Right atrium auricular region (tissue), 2 donors: ENCODE measurements at regions not wholly inside any gene's neighbourhood (a gene's known extent, or its start where the extent isn't known, plus 50 kb on each side); places are given as distances from the start of the nearest gene placed in this dataset.

Source experiments
- DNase-seq: peaks from one replicate; pipeline ENCODE4 v3.0.0-alpha.2; 2019; ENCODE audit warnings: low spot score
- H3K27ac ChIP-seq, 2 donors: fragments of 200-600 bp; sonication (generic); 1 replicate in 1 of 2; 2 replicates in 1 of 2; pipeline ENCODE4 v1.5.1; 2016 to 2019
- H3K27me3 ChIP-seq, 2 donors: fragments of 200-600 bp; sonication (generic); one replicate each; pipeline versions ENCODE4 v1.5.1 to v1.6.0; 2017 to 2019
- H3K36me3 ChIP-seq: fragments of 200-600 bp; sonication (generic); one replicate; pipeline ENCODE4 v1.5.1; 2016
- H3K4me1 ChIP-seq, 2 donors: fragments of 200-600 bp; sonication (generic); one replicate each; pipeline versions ENCODE4 v1.5.1 to v1.6.0; 2017 to 2019
- H3K4me3 ChIP-seq, 2 donors: fragments of 200-600 bp; sonication (generic); 1 replicate in 1 of 2; 2 replicates in 1 of 2; pipeline ENCODE4 v1.5.1; 2017 to 2019; ENCODE audit warnings: mild to moderate bottlenecking in 1 of 2, moderate library complexity in 1 of 2
- H3K9me3 ChIP-seq, 2 donors: fragments of 200-600 bp; sonication (generic); one replicate each; pipeline ENCODE4 v1.5.1; 2019
- CTCF ChIP-seq, 2 donors: fragments of 200-600 bp; sonication (generic); IDR thresholded peaks; one replicate each; pipeline ENCODE4 v1.5.1; 2019; ENCODE audit warnings: antibody characterized with exemption in 2 of 2

GRCh38 chr3:4063916-4064574 lies 239.1 kb upstream of the SETMAR start:
- DNase-seq, result no peak
- Histone ChIP-seq H3K27me3 (no peaks in the 10 kb centered on the region), H3K36me3 (no peaks in the 10 kb centered on the region), H3K27ac (no peak overlapping the region), H3K9me3 (no peaks in the 10 kb centered on the region), H3K4me1 (peaks cover 0 to 4% of the 10 kb centered on the region in 2 donors), H3K4me3 (no peak overlapping the region)
- no peak for TF ChIP-seq CTCF (IDR thresholded peaks at IDR 0.05)

GRCh38 chr3:4065085-4065484 lies 238.1 kb upstream of the SETMAR start:
- Histone ChIP-seq H3K9me3 (no peaks in the 10 kb centered on the region), H3K4me1 (peaks cover 0 to under 1% of the 10 kb centered on the region in 2 donors), H3K27me3 (no peaks in the 10 kb centered on the region), H3K4me3 (no peak overlapping the region), H3K27ac (no peak overlapping the region), H3K36me3 (no peaks in the 10 kb centered on the region)
- no peak for TF ChIP-seq CTCF (IDR thresholded peaks at IDR 0.05)
- no peak for DNase-seq

GRCh38 chr3:4065554-4065953 lies 237.6 kb upstream of the SETMAR start:
- Histone ChIP-seq H3K9me3 (no peaks in the 10 kb centered on the region), H3K4me3 (no peak overlapping the region), H3K4me1 (no peaks in the 10 kb centered on the region), H3K36me3 (no peaks in the 10 kb centered on the region), H3K27ac (no peak overlapping the region), H3K27me3 (no peaks in the 10 kb centered on the region)
- DNase-seq, result no peak
- TF ChIP-seq CTCF (IDR thresholded peaks at IDR 0.05), result no peak

GRCh38 chr3:4067893-4068292 lies 235.3 kb upstream of the SETMAR start:
- Histone ChIP-seq H3K9me3 (no peaks in the 10 kb centered on the region), H3K4me3 (no peak overlapping the region), H3K36me3 (no peaks in the 10 kb centered on the region), H3K27me3 (no peaks in the 10 kb centered on the region), H3K27ac (no peak overlapping the region), H3K4me1 (no peaks in the 10 kb centered on the region)
- no peak for TF ChIP-seq CTCF (IDR thresholded peaks at IDR 0.05)
- DNase-seq, result no peak

GRCh38 chr3:4069796-4070195 lies 233.4 kb upstream of the SETMAR start:
- H3K4me3 ChIP-seq, result no peak overlapping the region
- no peak for DNase-seq
- no peak for TF ChIP-seq CTCF (IDR thresholded peaks at IDR 0.05)
- H3K27ac ChIP-seq, result no peak overlapping the region
- H3K27me3 ChIP-seq, result no peaks in the 10 kb centered on the region
- no peaks in the 10 kb centered on the region for H3K9me3 ChIP-seq
- H3K4me1 ChIP-seq, result no peaks in the 10 kb centered on the region
- H3K36me3 ChIP-seq, result no peaks in the 10 kb centered on the region
